ENCODE measurements at regions not wholly inside any gene's neighbourhood (a gene's known extent, or its start where the extent isn't known, plus 50 kb on each side); places are given as distances from the start of the nearest gene placed in this dataset.
A peak's percentile ranks its signal among the peaks of the same experiment; 100 is the strongest.
"Not testable (repeated sequence)": the region's sequence is repeated elsewhere in the genome, so short reads cannot be mapped to it uniquely, and the experiment has no call there.

DNA sequence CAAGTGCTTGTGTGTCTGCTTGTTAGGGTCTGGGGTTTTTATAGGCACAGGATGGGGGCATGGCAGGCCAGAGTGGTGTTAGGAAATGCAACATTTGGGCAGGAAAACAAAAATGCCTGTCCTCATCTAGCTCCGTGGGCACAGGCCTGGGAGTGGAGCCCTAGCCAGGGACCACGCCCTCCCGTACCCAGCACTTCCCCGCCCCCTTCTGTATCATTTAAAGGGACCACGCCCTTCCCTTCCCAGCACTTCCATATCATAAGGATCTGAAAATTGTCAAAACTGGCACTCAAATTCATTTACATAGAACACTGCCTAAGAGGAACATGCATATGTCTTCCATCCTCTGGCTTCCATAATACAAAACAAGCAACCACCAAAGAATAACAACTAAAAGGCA lies 185.8 kb downstream of the B3GLCT start:
- Histone ChIP-seq H3K27me3 (ENCODE audit: control insufficient read depth, insufficient read depth, low read length) (no peaks in the 10 kb centered on the region), H3K36me3 (replicated peaks; ENCODE audit: control insufficient read depth, insufficient read depth, low read length) (no peaks in the 10 kb centered on the region), H3K4me3 (ENCODE audit: insufficient read depth, low read depth, low read length) (no peak overlapping the region)
- no peak for DNase-seq

GRCh38 chr13:31394506-31394905 lies 194.7 kb downstream of the B3GLCT start:
- H3K4me3 ChIP-seq (ENCODE audit: insufficient read depth, low read depth, low read length), result no peak overlapping the region
- no peak for DNase-seq
- H3K36me3 ChIP-seq (replicated peaks; ENCODE audit: control insufficient read depth, insufficient read depth, low read length), result no peaks in the 10 kb centered on the region
- no peaks in the 10 kb centered on the region for H3K27me3 ChIP-seq (ENCODE audit: control insufficient read depth, insufficient read depth, low read length)

- no peak overlapping the region for H3K4me3 ChIP-seq (ENCODE audit: insufficient read depth, low read depth, low read length)
- H3K27me3 ChIP-seq (ENCODE audit: control insufficient read depth, insufficient read depth, low read length), result no peaks in the 10 kb centered on the region
- DNase-seq, result no peak
- no peaks in the 10 kb centered on the region for H3K36me3 ChIP-seq (replicated peaks; ENCODE audit: control insufficient read depth, insufficient read depth, low read length)
These were observed 195.3 kb downstream of the B3GLCT start for GRCh38 chr13:31395090-31395489.

DNA sequence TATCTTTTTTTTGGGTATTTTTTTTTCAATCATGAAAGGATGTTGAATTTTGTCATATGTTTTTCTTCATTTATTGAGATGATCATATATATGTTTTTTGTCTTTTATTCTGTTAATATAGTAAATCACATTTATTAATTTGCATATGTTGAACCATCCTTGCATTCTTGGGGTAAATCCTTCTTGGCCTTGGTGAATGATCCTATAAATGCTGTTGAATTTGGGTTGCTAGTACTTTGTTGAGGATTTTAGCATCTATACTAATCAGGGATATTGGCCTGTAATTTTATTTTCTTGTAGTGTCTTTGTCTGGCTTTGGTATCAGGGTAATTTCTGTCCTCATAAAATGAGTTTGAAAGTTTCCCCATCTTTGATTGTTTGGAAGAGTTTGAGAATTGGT lies 199.9 kb downstream of the B3GLCT start:
- H3K27me3 ChIP-seq (ENCODE audit: control insufficient read depth, insufficient read depth, low read length), result no peaks in the 10 kb centered on the region
- H3K4me3 ChIP-seq (ENCODE audit: insufficient read depth, low read depth, low read length), result no peak overlapping the region
- DNase-seq, result no peak
- no peaks in the 10 kb centered on the region for H3K36me3 ChIP-seq (replicated peaks; ENCODE audit: control insufficient read depth, insufficient read depth, low read length)

- not testable (repeated sequence) for H3K36me3 ChIP-seq (replicated peaks; ENCODE audit: control insufficient read depth, insufficient read depth, low read length); H3K4me3 ChIP-seq (ENCODE audit: insufficient read depth, low read depth, low read length); H3K27me3 ChIP-seq (ENCODE audit: control insufficient read depth, insufficient read depth, low read length); DNase-seq
These were observed 203.9 kb downstream of the B3GLCT start for GRCh38 chr13:31403711-31404110.

DNA sequence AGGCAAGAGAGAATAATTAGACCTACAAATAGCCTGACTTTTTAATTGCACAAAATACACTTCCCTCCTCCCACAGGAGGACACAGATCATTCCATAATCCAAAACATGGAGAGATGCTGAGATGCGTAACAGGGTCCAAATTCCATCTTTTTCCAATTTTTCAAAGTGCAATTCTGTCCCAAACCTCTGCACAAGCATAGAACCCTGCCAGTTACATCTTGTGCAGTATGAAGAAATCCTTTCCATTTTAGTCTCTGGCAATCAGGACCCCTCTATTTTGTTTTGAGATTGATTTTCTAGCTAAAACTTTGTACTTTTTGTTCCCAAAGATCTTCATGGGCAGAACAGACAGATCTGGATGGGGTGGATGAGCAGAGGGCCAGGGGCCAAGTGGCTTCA lies 209.2 kb downstream of the B3GLCT start:
- Histone ChIP-seq H3K4me3 (ENCODE audit: insufficient read depth, low read depth, low read length) (no peak overlapping the region), H3K36me3 (replicated peaks; ENCODE audit: control insufficient read depth, insufficient read depth, low read length) (no peaks in the 10 kb centered on the region), H3K27me3 (ENCODE audit: control insufficient read depth, insufficient read depth, low read length) (no peaks in the 10 kb centered on the region)
- no peak for DNase-seq

- Histone ChIP-seq H3K4me3 (ENCODE audit: insufficient read depth, low read depth, low read length) (no peak overlapping the region), H3K27me3 (ENCODE audit: control insufficient read depth, insufficient read depth, low read length) (no peaks in the 10 kb centered on the region), H3K36me3 (replicated peaks; ENCODE audit: control insufficient read depth, insufficient read depth, low read length) (no peaks in the 10 kb centered on the region)
- no peak for DNase-seq
These were observed 210.0 kb downstream of the B3GLCT start for GRCh38 chr13:31409678-31410356.

- H3K27me3 ChIP-seq (ENCODE audit: control insufficient read depth, insufficient read depth, low read length), result no peaks in the 10 kb centered on the region
- DNase-seq, result no peak
- no peaks in the 10 kb centered on the region for H3K36me3 ChIP-seq (replicated peaks; ENCODE audit: control insufficient read depth, insufficient read depth, low read length)
- no peak overlapping the region for H3K4me3 ChIP-seq (ENCODE audit: insufficient read depth, low read depth, low read length)
These were observed 213.7 kb downstream of the B3GLCT start for GRCh38 chr13:31413516-31413915.

- Histone ChIP-seq H3K27me3 (ENCODE audit: control insufficient read depth, insufficient read depth, low read length) (no peaks in the 10 kb centered on the region), H3K4me3 (ENCODE audit: insufficient read depth, low read depth, low read length) (no peak overlapping the region), H3K36me3 (replicated peaks; ENCODE audit: control insufficient read depth, insufficient read depth, low read length) (no peaks in the 10 kb centered on the region)
- DNase-seq, result no peak
These were observed 216.3 kb downstream of the B3GLCT start for GRCh38 chr13:31416066-31416465.

DNA sequence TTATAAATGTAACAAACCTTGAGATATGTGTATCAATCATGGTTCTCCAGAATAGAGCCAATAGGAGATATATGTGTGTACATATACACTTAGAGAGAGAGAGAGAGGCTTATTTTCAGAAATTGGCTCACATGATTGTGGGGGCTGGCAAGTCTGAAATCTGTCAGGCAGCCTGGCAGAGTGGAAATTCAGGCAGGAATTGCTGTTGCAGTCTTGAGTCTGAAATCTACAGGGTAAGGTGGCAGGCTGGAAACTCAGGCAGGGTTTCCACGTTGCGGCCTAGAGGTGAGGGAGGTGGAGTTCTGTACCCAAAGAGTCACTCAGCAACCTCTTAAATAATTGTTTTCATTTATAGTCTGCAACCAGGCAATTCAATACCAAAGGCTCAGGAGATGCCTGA lies 218.4 kb downstream of the B3GLCT start:
- H3K36me3 ChIP-seq (replicated peaks; ENCODE audit: control insufficient read depth, insufficient read depth, low read length), result no peaks in the 10 kb centered on the region
- H3K4me3 ChIP-seq (ENCODE audit: insufficient read depth, low read depth, low read length), result no peak overlapping the region
- DNase-seq, result no peak
- H3K27me3 ChIP-seq (ENCODE audit: control insufficient read depth, insufficient read depth, low read length), result no peaks in the 10 kb centered on the region

DNA sequence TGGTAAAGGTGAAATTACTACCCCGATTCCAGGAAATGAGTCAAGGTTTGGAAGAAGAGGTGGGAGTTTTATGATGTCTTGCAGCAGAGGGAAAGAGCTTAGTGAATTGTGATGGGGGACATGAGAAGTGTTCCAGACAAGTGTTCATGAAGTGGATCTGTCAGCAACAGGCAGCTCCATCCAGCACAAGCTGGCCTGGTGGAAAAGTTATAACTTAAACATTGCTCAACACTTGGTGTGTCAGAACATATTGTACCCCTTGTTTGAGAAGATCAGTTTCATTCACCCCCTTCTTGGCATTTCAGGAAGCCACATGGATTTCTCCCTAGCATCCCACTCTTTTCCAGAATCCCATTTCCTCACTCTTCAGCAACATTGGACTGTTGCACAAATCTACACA lies 222.0 kb downstream of the B3GLCT start:
- no peak for DNase-seq
- no peaks in the 10 kb centered on the region for H3K36me3 ChIP-seq (replicated peaks; ENCODE audit: control insufficient read depth, insufficient read depth, low read length)
- no peak overlapping the region for H3K4me3 ChIP-seq (ENCODE audit: insufficient read depth, low read depth, low read length)
- no peaks in the 10 kb centered on the region for H3K27me3 ChIP-seq (ENCODE audit: control insufficient read depth, insufficient read depth, low read length)

GRCh38 chr13:31424130-31424729 lies 224.5 kb downstream of the B3GLCT start:
- Histone ChIP-seq H3K27me3 (ENCODE audit: control insufficient read depth, insufficient read depth, low read length) (no peaks in the 10 kb centered on the region), H3K36me3 (replicated peaks; ENCODE audit: control insufficient read depth, insufficient read depth, low read length) (no peaks in the 10 kb centered on the region), H3K4me3 (ENCODE audit: insufficient read depth, low read depth, low read length) (no peak overlapping the region)
- DNase-seq, result peak; percentile 42

DNA sequence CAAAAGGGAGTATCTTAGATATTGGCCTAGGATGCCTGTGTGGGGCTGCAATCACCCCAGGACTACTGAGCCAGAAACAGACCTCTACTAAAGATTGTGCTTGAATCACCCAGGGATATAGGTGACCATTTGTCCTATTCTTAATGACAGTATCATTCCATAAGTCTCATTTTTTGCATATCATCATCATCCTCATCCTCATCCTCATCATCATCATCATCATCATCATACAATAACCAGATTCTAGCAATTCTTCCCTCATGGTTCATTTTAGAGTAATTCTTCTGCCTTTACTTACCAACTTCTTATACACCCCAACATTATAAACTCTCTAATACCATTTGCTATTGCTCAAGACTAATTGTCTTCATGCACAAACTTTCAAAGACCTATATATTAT lies 226.6 kb downstream of the B3GLCT start:
- Histone ChIP-seq H3K36me3 (replicated peaks; ENCODE audit: control insufficient read depth, insufficient read depth, low read length) (no peaks in the 10 kb centered on the region), H3K4me3 (ENCODE audit: insufficient read depth, low read depth, low read length) (no peak overlapping the region), H3K27me3 (ENCODE audit: control insufficient read depth, insufficient read depth, low read length) (no peaks in the 10 kb centered on the region)
- DNase-seq, result no peak

DNA sequence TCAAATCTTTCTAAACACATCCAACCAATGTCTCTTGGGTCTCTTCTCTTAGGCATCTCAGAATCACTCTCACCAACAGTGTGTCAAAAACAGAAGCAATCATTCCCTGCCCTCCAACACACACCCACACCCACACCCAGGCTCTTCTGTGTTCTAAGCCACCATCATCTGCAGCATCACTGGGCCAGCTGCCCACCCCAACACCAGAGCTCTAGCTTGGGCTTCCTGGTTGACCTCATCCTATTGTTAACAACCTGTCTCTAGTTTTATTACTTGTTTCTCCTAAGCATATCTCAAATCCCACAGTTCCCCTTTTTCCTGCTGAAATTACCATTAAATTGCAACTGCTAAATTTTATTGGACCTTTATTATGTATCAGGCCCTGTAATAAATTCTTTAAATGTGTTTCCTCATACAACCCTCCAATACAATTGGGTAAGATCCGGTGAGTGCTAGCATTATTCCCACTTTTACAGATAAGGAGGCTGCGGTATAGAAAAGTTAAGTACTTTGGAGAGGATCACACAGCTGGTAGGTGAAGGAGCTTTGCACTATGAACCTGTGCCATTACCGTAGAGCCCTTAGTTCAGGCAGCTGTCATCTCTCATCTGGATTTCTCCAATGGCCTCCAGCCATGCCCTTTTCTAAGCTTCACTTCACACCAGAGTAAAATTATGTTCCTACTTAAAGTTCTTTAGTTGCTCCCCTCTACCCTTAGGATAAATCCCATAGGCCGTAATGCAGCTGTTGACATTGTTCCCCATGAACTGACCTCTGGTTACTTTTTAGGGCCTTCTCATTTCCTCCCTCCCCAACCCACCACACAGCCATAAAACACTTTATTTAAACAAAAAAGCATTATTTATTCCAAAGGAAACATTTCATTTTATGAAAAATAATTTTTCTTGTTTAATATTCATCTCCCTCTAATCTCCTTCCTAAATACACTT lies 227.7 kb downstream of the B3GLCT start:
- no peak overlapping the region for H3K4me3 ChIP-seq (ENCODE audit: insufficient read depth, low read depth, low read length)
- H3K36me3 ChIP-seq (replicated peaks; ENCODE audit: control insufficient read depth, insufficient read depth, low read length), result no peaks in the 10 kb centered on the region
- H3K27me3 ChIP-seq (ENCODE audit: control insufficient read depth, insufficient read depth, low read length), result no peaks in the 10 kb centered on the region
- no peak for DNase-seq

DNA sequence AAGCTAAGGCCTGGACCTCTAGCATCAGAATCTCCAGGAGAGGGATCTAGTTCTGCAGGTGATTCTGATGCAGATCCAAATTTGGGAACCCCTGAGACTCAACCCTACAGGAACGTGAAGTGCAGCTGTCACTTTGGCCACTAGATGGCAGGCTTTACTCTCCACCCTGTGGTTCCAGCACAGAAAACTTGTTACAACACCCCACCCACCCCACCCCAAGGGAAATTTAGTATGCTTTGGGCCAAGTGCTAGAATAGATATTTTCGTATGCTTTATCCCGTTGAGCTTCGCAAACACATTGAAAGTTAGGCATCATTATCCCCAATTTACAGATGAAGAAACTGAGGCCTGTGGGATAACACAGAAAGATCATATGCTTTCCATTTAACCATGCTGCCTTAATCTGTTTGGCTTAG lies 232.0 kb downstream of the B3GLCT start:
- H3K36me3 ChIP-seq (replicated peaks; ENCODE audit: control insufficient read depth, insufficient read depth, low read length), result no peaks in the 10 kb centered on the region
- peak; percentile 35 for DNase-seq
- H3K4me3 ChIP-seq (ENCODE audit: insufficient read depth, low read depth, low read length), result no peak overlapping the region
- H3K27me3 ChIP-seq (ENCODE audit: control insufficient read depth, insufficient read depth, low read length), result no peaks in the 10 kb centered on the region
